Calu3 (cell line): ENCODE measurements at regions not wholly inside any gene's neighbourhood (a gene's known extent, or its start where the extent isn't known, plus 50 kb on each side); places are given as distances from the start of the nearest gene placed in this dataset.

Source experiments
- BruUV-seq: library from RNA; stranded (reverse); fragments of 400-500 nt; replicated peaks from 2 replicates; lab custom pipeline; 2021; lab: Mats Ljungman, UMichigan
- CTCF ChIA-PET: fragments of 300-600 bp; sonication (Branson Sonifier 250); formaldehyde crosslinking; loops from one replicate; lab custom pipeline; 2022; ENCODE audit warnings: antibody characterized with exemption; lab: Charles Lee
- DNase-seq: peaks from one replicate; pipeline ENCODE4 v3.0.0; 2022
- H3K27ac Mint-ChIP-seq: one replicate; pipeline ENCODE4 v1.8.0; 2022; ENCODE audit warnings: mixed read lengths; ENCODE audit not compliant: unreplicated experiment
- H3K27me3 Mint-ChIP-seq: one replicate; pipeline ENCODE4 v1.8.0; 2022; ENCODE audit warnings: mixed read lengths; ENCODE audit not compliant: unreplicated experiment
- H3K36me3 Mint-ChIP-seq: one replicate; pipeline ENCODE4 v1.8.0; 2022; ENCODE audit warnings: mild to moderate bottlenecking, moderate library complexity, mixed read lengths; ENCODE audit not compliant: insufficient read depth, unreplicated experiment
- H3K4me1 Mint-ChIP-seq: one replicate; pipeline ENCODE4 v1.8.0; 2022; ENCODE audit warnings: mild to moderate bottlenecking, low read depth, mixed read lengths; ENCODE audit not compliant: unreplicated experiment
- H3K4me3 Mint-ChIP-seq: one replicate; pipeline ENCODE4 v1.8.0; 2022; ENCODE audit warnings: mild to moderate bottlenecking, low read depth, moderate library complexity, mixed read lengths; ENCODE audit not compliant: unreplicated experiment
- H3K9me3 Mint-ChIP-seq: one replicate; pipeline ENCODE4 v1.8.0; 2022; ENCODE audit warnings: low read depth, mixed read lengths; ENCODE audit not compliant: unreplicated experiment
- intact Hi-C: fragments of 100-400 bp; cut with micrococcal nuclease; formaldehyde crosslinking; loops from one replicate; pipeline ENCODE4 v1.10.0; 2022; ENCODE audit not compliant: unreplicated experiment
- TF ChIP-seq, protein P1 (sequence below): fragments of 200-600 bp; IDR thresholded peaks from one replicate; pipeline ENCODE4 v1.8.0; 2022; ENCODE audit warnings: antibody characterized with exemption; ENCODE audit not compliant: unreplicated experiment

DNA sequence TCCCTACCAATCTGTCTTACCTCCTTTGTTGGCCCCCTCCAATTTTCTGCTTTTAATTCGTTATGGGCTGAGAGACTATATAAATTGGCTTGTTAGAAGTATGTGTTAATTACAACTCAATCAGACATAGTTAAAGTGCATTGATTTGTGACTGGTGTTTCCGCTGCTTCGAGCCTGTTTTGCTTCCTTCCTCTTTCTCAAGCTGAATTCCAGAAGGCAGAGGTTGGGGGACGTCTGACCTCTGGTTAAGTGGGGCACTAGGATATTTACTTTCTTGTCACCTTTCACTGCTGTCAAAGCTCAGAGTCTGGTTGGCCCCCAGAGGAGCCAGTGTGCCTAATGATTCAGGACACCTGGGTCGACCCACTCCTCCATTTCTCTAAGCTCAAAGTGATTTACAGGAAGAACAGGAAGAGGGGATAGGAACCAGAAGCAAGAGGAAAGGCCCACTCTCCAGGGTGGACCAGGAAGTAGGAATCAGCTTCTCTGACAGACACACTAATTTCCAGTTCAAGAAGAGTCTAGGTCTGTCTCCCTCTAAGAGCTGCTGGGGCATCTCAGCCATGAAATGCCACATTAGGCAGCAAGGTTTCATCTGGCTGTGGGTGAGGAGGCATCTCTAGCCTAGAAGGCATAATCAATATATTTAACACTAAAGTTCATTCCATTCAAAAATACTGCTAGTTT, 397.2 kb upstream of the NPVF start:
- CTCF ChIA-PET = no interaction called here
- H3K4me3 Mint-ChIP-seq = no peak overlapping the region
- BruUV-seq = no TSS peak
- intact Hi-C loops = no loop called here
- no peaks in the 10 kb centered on the region for H3K9me3 Mint-ChIP-seq
- peaks cover 80% of the 10 kb centered on the region for H3K27me3 Mint-ChIP-seq
- no peaks in the 10 kb centered on the region for H3K4me1 Mint-ChIP-seq
- DNase-seq = no peak
- TF ChIP-seq, protein P1, sequence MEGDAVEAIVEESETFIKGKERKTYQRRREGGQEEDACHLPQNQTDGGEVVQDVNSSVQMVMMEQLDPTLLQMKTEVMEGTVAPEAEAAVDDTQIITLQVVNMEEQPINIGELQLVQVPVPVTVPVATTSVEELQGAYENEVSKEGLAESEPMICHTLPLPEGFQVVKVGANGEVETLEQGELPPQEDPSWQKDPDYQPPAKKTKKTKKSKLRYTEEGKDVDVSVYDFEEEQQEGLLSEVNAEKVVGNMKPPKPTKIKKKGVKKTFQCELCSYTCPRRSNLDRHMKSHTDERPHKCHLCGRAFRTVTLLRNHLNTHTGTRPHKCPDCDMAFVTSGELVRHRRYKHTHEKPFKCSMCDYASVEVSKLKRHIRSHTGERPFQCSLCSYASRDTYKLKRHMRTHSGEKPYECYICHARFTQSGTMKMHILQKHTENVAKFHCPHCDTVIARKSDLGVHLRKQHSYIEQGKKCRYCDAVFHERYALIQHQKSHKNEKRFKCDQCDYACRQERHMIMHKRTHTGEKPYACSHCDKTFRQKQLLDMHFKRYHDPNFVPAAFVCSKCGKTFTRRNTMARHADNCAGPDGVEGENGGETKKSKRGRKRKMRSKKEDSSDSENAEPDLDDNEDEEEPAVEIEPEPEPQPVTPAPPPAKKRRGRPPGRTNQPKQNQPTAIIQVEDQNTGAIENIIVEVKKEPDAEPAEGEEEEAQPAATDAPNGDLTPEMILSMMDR = no peak
- H3K27ac Mint-ChIP-seq = no peak overlapping the region
- H3K36me3 Mint-ChIP-seq = no peaks in the 10 kb centered on the region

DNA sequence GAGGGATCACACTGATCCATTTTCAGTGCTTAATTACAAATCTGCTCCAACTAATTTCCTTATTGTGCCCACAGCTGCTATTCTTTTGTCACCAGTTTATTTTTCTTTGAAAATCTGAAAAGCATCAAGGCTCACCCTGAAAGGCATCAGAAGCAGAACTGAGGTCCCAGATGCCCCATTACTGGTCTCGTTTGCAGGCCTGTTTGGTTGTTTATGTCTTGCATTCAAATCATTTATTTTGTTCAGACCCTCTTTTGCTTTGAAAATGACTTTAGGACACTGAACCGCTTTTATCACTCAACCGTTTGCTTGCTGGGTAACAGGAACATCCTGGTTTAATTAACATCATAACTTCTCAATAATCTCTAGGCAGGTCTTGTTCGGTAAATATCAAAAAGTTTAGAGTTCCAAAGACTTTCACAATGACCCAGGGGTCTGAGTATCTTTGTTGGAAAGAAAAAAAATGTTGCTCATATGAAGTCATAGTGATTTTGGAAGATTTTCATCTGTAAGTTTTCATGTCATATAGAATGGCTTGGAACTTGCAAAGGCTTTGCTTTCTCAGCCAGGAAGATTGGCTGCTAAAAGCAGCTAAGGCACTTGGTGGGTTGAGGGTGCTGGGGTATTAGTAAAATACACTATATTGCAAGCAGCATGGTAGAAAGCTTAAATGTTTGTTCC, 398.3 kb upstream of the NPVF start:
- CTCF ChIA-PET = no interaction called here
- TF ChIP-seq, protein P1 = no peak

DNA sequence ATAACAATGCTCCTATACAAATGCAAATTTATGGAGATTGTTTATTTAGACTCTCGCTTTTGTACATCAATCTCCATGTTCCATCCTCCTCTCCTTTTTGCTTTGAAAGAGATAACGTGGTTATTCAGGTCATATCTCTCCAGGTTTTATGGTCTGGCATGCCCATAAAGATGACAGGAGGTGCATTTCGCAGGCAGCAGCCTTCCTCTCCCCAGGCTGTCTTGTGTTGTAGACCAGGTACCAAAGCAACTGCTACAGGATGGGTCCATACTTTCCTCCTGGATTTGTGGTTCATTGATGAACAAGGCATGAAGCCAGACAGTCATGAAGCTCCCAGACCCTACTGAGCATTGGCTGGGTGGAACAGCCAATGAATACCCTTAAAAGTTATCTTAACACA, 400.2 kb upstream of the NPVF start:
- H3K27ac Mint-ChIP-seq = no peak overlapping the region
- H3K27me3 Mint-ChIP-seq = peaks cover 83% of the 10 kb centered on the region
- CTCF ChIA-PET = no interaction called here
- no TSS peak for BruUV-seq
- no peaks in the 10 kb centered on the region for H3K36me3 Mint-ChIP-seq
- no peaks in the 10 kb centered on the region for H3K4me1 Mint-ChIP-seq
- H3K9me3 Mint-ChIP-seq = no peaks in the 10 kb centered on the region
- intact Hi-C loops = no loop called here
- no peak for DNase-seq
- TF ChIP-seq, protein P1 = no peak
- no peak overlapping the region for H3K4me3 Mint-ChIP-seq

More for the DNA sequence above, 398.3 kb upstream of the NPVF start:
- BruUV-seq = no TSS peak
- Mint-ChIP-seq H3K4me1 (no peaks in the 10 kb centered on the region), H3K4me3 (no peak overlapping the region), H3K36me3 (no peaks in the 10 kb centered on the region), H3K9me3 (no peaks in the 10 kb centered on the region), H3K27ac (no peak overlapping the region), H3K27me3 (peaks cover 80% of the 10 kb centered on the region)
- no peak for DNase-seq
- intact Hi-C loops = no loop called here

DNA sequence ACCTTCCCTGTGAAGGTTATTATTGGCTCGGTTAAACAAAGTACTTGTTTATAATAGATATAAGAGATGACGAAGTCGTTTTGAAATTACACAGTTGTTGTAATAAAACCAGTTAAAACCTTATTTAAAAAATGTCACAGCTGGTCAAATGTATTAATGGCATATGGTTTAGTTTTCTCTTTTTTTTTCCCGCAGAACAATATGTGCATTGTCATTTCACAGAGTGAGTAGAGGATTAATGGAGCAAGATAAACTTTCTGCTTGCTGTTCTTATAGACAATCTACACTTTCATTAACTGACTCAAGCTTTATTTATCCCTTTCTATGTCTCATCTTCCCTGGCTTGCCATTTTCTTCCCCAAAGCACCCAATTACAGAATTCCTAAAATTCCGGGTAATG, 404.3 kb upstream of the NPVF start:
- Mint-ChIP-seq H3K27ac (no peak overlapping the region), H3K4me1 (no peaks in the 10 kb centered on the region), H3K27me3 (peaks cover 87% of the 10 kb centered on the region), H3K9me3 (no peaks in the 10 kb centered on the region), H3K36me3 (no peaks in the 10 kb centered on the region), H3K4me3 (no peak overlapping the region)
- CTCF ChIA-PET = interaction anchor here (0.7 kb wide), 1 partner anchor 65 kb away, joined by 3 read pairs; no protein-coding TSS in a partner anchor
- no peak for DNase-seq
- intact Hi-C loops = no loop called here
- TF ChIP-seq, protein P1 = no peak
- no TSS peak for BruUV-seq
